Thoracic aorta (tissue), 2 donors: ENCODE measurements at regions not wholly inside any gene's neighbourhood (a gene's known extent, or its start where the extent isn't known, plus 50 kb on each side); places are given as distances from the start of the nearest gene placed in this dataset.

Experiments used
- ATAC-seq: fragments of 150-250 bp; one replicate; pipeline ENCODE4 v1.8.0; 2017; ENCODE audit warnings: low read depth; ENCODE audit not compliant: insufficient number of reproducible peaks, low FRiP score
- DNase-seq: peaks from one replicate; pipeline ENCODE4 v3.0.0-alpha.2; 2020; ENCODE audit warnings: low spot score
- H3K27ac ChIP-seq, 2 donors: fragments of 200-600 bp; sonication (generic); 1 replicate in 1 of 2; 2 replicates in 1 of 2; pipeline ENCODE4 v1.5.1; 2016; ENCODE audit warnings: mild to moderate bottlenecking in 2 of 2, moderate library complexity in 2 of 2
- H3K27me3 ChIP-seq: fragments of 200-600 bp; sonication (generic); replicated peaks from 2 replicates; pipeline ENCODE4 v1.6.0; 2016; ENCODE audit warnings: mild to moderate bottlenecking; ENCODE audit not compliant: insufficient read depth
- H3K36me3 ChIP-seq: fragments of 200-600 bp; sonication (generic); one replicate; pipeline ENCODE4 v1.5.1; 2016
- H3K4me1 ChIP-seq, 2 donors: fragments of 200-600 bp; sonication (generic); 1 replicate in 1 of 2; 2 replicates in 1 of 2; pipeline versions ENCODE4 v1.5.1 to v1.6.0; 2016; ENCODE audit warnings: low read depth in 2 of 2, mild to moderate bottlenecking in 1 of 2; ENCODE audit not compliant: control insufficient read depth in 1 of 2
- H3K4me3 ChIP-seq: fragments of 200-600 bp; sonication (generic); 2 replicates; pipeline ENCODE4 v1.5.1; 2016; ENCODE audit warnings: mild to moderate bottlenecking
- H3K9me3 ChIP-seq: fragments of 200-600 bp; sonication (generic); 2 replicates; pipeline ENCODE4 v1.5.1; 2016
- CTCF ChIP-seq: fragments of 200-600 bp; sonication (generic); IDR thresholded peaks from one replicate; pipeline ENCODE4 v1.5.1; 2019; ENCODE audit warnings: antibody characterized with exemption

DNA sequence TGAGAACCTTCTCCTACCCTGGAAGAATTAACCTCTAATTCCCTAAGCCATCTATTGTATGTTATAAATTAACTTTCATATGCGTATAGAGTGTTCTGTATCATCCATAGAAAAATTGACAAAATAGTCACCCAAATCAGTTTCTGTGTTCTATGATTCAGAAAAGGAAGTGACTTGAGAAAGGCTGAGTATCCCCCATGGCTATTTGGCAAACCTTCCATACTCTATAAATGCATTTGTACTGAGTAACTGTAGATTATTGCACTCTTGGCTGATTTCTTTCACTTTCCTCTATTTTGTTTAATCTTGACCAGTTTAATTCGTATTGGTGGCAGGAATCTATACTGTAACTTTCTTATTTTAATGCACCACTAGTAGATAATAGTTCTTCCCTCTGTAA is 182.2 kb downstream of the HTR7 start:
- ATAC-seq (no peak), DNase-seq (no peak)
- Histone ChIP-seq H3K4me3 (no peak overlapping the region), H3K27ac (peak overlapping the region in 1 of 2 donors; percentile 27), H3K9me3 (no peaks in the 10 kb centered on the region), H3K4me1 (peaks cover 7 to 16% of the 10 kb centered on the region in 2 donors), H3K36me3 (no peaks in the 10 kb centered on the region), H3K27me3 (no peaks in the 10 kb centered on the region)
- no peak for TF ChIP-seq CTCF
